Colonic mucosa (tissue), 4 donors: ENCODE measurements at regions not wholly inside any gene's neighbourhood (a gene's known extent, or its start where the extent isn't known, plus 50 kb on each side); places are given as distances from the start of the nearest gene placed in this dataset.
"Not testable (repeated sequence)": the region's sequence is repeated elsewhere in the genome, so short reads cannot be mapped to it uniquely, and the experiment has no call there.

Source experiments
- DNase-seq: peaks from one replicate; pipeline ENCODE4 v3.0.0-alpha.2; 2020
- H3K27ac ChIP-seq: fragments of 200-600 bp; one replicate; pipeline ENCODE4 v1.8.0; 2021
- H3K27me3 ChIP-seq: fragments of 200-600 bp; one replicate; pipeline ENCODE4 v1.8.0; 2021
- H3K36me3 ChIP-seq: fragments of 200-600 bp; one replicate; pipeline ENCODE4 v1.8.0; 2021
- H3K4me1 ChIP-seq: fragments of 200-600 bp; one replicate; pipeline ENCODE4 v1.8.0; 2021; ENCODE audit warnings: mild to moderate bottlenecking
- H3K4me3 ChIP-seq: fragments of 200-600 bp; one replicate; pipeline ENCODE4 v1.8.0; 2021
- H3K9ac ChIP-seq, 2 donors: one replicate each; pipeline ENCODE4 v1.7.0; 2013; ENCODE audit warnings: control low read depth in 2 of 2, low read depth in 2 of 2, low read length in 2 of 2
- H3K9me3 ChIP-seq: fragments of 200-600 bp; one replicate; pipeline ENCODE4 v1.8.0; 2021
- intact Hi-C: fragments of 100-400 bp; cut with DNase I; formaldehyde crosslinking; loops from one replicate; pipeline ENCODE4 v1.14.1; 2022
- TF ChIP-seq, protein P1 (sequence below): fragments of 200-600 bp; IDR thresholded peaks from one replicate; pipeline ENCODE4 v1.8.0; 2022; ENCODE audit warnings: antibody characterized with exemption, mild to moderate bottlenecking
- donor health status: healthy.
- donor health status: DM: no; HTN: no; CAD: no.
- donor health status: DM: no; HTN: no; CAD: no.

DNA sequence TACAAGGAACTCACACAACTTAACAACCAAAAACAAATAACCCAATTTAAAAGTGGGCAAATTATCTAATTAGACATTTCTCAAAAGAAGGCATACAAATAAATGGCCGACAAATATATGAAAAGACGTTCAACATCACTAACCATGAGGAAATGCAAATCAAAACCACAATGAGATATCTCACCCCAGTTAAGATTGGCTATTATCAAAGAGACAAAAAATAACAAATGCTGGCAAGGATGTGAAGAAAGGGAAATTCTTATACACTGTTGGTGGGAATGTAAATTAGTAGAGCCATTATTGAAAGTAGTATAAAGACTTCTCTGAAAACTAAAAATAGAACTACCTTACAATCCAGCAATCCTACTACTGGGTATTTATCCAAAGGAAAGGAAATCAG is 96.7 kb upstream of the SIRPG start:
- H3K4me3 ChIP-seq: no peak overlapping the region
- H3K4me1 ChIP-seq: peaks cover 4% of the 10 kb centered on the region
- intact Hi-C loops: no loop called here
- no peaks in the 10 kb centered on the region for H3K36me3 ChIP-seq
- TF ChIP-seq, protein P1, sequence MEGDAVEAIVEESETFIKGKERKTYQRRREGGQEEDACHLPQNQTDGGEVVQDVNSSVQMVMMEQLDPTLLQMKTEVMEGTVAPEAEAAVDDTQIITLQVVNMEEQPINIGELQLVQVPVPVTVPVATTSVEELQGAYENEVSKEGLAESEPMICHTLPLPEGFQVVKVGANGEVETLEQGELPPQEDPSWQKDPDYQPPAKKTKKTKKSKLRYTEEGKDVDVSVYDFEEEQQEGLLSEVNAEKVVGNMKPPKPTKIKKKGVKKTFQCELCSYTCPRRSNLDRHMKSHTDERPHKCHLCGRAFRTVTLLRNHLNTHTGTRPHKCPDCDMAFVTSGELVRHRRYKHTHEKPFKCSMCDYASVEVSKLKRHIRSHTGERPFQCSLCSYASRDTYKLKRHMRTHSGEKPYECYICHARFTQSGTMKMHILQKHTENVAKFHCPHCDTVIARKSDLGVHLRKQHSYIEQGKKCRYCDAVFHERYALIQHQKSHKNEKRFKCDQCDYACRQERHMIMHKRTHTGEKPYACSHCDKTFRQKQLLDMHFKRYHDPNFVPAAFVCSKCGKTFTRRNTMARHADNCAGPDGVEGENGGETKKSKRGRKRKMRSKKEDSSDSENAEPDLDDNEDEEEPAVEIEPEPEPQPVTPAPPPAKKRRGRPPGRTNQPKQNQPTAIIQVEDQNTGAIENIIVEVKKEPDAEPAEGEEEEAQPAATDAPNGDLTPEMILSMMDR: no peak
- no peak overlapping the region for H3K27ac ChIP-seq
- DNase-seq: no peak
- no peaks in the 10 kb centered on the region for H3K9me3 ChIP-seq
- no peak overlapping the region for H3K9ac ChIP-seq
- H3K27me3 ChIP-seq: no peaks in the 10 kb centered on the region

DNA sequence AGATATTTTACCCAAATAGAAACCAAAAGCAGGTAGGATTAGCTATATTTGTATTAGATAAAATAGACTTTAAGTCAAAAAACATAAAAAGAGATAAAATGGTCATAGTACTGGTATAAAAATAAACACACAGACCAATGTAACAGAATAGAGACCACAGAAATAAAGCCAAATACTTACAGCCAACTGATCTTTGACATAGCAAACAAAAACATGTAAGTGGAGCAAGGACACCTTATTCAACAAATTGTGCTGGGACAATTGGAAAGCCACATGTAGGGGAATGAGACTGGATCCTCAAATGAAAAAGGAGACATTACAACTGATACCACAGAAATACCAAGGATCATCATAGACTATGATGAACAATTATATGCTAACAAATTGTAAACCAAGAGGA is 94.5 kb upstream of the SIRPG start:
- H3K4me1 ChIP-seq: no peaks in the 10 kb centered on the region
- no peak overlapping the region for H3K27ac ChIP-seq
- intact Hi-C loops: no loop called here

DNA sequence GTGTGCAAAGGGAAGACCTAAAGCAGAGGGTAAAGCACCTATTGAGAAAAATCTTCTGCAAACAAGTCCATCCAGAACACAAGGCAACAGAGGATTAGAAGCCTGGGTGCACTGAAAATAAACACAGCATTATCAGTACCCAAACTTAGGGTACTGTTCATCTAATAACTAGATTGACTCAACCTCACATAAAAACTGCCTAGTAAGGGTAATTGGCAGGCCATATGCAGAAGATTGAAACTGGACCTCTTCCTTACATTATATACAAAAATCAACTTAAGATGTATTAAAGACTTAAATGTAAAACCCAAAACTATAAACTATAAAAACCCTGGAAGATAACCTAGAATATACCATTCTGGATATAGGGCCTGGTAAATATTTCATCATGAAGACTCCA is 91.2 kb upstream of the SIRPG start:
- Histone ChIP-seq H3K4me3 (no peak overlapping the region), H3K27me3 (no peaks in the 10 kb centered on the region), H3K4me1 (no peaks in the 10 kb centered on the region), H3K9ac (no peak overlapping the region), H3K27ac (no peak overlapping the region), H3K9me3 (no peaks in the 10 kb centered on the region), H3K36me3 (no peaks in the 10 kb centered on the region)
- TF ChIP-seq, protein P1: no peak
- DNase-seq: no peak
- intact Hi-C loops: no loop called here

More for the DNA sequence above, 94.5 kb upstream of the SIRPG start:
- no peak overlapping the region for H3K4me3 ChIP-seq
- H3K9me3 ChIP-seq: no peaks in the 10 kb centered on the region
- TF ChIP-seq, protein P1: no peak
- no peak for DNase-seq
- H3K9ac ChIP-seq: no peak overlapping the region
- no peaks in the 10 kb centered on the region for H3K36me3 ChIP-seq
- H3K27me3 ChIP-seq: no peaks in the 10 kb centered on the region

DNA sequence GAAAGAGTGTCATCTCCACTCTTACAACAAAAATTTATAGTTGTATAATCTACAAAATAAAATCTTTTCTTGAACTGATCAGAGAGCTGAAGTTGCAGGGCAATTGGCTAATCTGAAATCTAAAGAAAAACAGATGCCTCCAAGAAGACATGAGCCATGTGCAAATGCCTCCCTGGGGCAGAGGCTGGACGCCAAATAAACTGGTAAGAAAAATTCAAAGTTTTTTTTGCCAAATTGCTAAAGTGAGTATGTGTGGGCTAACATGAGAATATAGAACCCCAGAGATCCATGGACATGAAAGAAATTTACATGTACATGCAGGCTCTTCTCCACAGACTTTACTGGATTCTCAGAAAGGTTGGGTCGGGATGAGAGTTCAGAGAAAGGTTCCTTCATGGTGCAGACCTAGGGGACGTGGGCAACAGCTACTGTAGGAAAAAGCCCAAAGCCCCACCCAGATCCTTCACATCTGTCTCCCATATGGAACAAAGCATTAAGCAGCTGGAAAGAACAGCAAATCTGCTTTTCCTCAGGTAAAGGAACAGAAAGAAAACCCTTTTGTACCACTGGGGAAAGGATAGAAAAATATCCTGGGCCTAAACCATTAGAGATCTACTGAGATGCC is 90.5 kb upstream of the SIRPG start:
- no peaks in the 10 kb centered on the region for H3K4me1 ChIP-seq
- intact Hi-C loops: no loop called here
- TF ChIP-seq, protein P1: no peak
- no peak for DNase-seq
- H3K27ac ChIP-seq: no peak overlapping the region
- H3K27me3 ChIP-seq: no peaks in the 10 kb centered on the region
- H3K9me3 ChIP-seq: no peaks in the 10 kb centered on the region
- no peak overlapping the region for H3K9ac ChIP-seq
- H3K4me3 ChIP-seq: no peak overlapping the region
- H3K36me3 ChIP-seq: no peaks in the 10 kb centered on the region

DNA sequence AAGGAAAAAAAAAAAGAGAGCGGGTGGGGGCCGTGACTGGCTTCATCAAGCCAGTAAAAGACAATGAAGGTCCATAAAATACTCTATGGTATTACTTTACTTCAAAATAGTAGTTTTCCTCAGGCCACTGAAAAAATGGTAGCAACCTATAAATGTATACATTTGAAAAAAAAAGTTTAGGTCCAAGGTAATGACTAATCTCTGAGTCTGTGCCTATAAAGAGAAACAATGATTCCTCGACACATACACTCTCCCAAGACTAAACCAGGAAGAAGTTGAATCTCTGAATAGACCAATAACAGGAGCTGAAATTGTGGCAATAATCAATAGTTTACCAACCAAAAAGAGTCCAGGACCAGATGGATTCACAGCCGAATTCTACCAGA is 84.5 kb upstream of the SIRPG start:
- intact Hi-C loops: not testable (repeated sequence)

DNA sequence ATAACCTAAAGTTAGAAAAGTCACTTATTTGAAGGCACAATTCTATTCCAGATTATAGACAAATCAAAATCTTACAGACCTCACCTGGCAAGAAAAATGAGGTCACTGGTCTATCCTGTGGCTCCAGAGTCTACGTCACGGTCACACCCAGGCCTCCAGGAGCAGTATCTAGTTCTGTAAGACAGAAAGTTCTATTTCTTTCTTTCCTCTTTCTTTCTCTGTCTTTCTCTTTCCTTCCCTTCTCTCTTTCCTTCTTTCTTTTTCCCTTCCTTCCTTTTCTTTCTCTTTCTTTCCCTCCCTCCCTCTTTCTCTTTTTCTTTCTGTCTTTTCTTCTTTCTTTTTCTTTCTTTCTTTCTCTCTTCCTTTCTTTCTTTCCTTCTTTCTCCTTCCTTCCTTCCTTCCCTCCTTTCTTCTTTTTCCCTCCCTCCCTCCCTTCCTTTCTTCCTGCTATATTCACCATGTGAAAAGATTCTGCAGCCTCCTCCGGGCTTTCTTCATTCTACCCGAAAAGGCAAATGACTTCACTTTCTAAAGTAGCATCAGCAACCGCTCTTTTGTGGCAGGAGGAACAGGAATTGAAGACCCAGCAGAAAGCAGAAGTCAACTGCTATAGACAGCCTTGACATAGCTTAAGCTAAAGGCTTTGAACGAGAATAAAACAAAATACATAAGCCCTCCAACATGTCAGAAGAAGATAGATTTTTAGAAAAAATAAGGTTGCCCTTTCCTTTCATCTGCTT is 83.9 kb upstream of the SIRPG start:
- no peaks in the 10 kb centered on the region for H3K36me3 ChIP-seq
- DNase-seq: no peak
- H3K4me3 ChIP-seq: no peak overlapping the region
- TF ChIP-seq, protein P1: no peak
- H3K9me3 ChIP-seq: no peaks in the 10 kb centered on the region
- no peaks in the 10 kb centered on the region for H3K27me3 ChIP-seq
- no peak overlapping the region for H3K9ac ChIP-seq
- H3K4me1 ChIP-seq: no peaks in the 10 kb centered on the region
- intact Hi-C loops: no loop called here
- no peak overlapping the region for H3K27ac ChIP-seq

More for the DNA sequence above, 84.5 kb upstream of the SIRPG start:
- H3K4me3 ChIP-seq, DNase-seq, H3K9me3 ChIP-seq, H3K27me3 ChIP-seq, H3K9ac ChIP-seq, H3K4me1 ChIP-seq, H3K27ac ChIP-seq, H3K36me3 ChIP-seq: not testable (repeated sequence)
